Immature natural killer cell (primary cell): ENCODE measurements at regions not wholly inside any gene's neighbourhood (a gene's known extent, or its start where the extent isn't known, plus 50 kb on each side); places are given as distances from the start of the nearest gene placed in this dataset.

Source experiments
- DNase-seq, 3 donors: peaks; one replicate each; pipeline ENCODE4 v3.0.0; 2022; ENCODE audit warnings: mixed read lengths in 1 of 3
- H3K27ac Mint-ChIP-seq, 6 donors: one replicate each; pipeline ENCODE4 v1.8.0; 2020; ENCODE audit warnings: mixed read lengths in 6 of 6, mild to moderate bottlenecking in 5 of 6, inconsistent platforms in 4 of 6, moderate library complexity in 3 of 6
- H3K27me3 Mint-ChIP-seq, 3 donors: one replicate each; pipeline ENCODE4 v1.8.0; 2020 to 2021; ENCODE audit warnings: low read depth in 3 of 3, mild to moderate bottlenecking in 3 of 3, mixed read lengths in 3 of 3, moderate library complexity in 3 of 3, inconsistent platforms in 1 of 3
- H3K36me3 Mint-ChIP-seq, 3 donors: one replicate each; pipeline ENCODE4 v1.8.0; 2020; ENCODE audit warnings: mixed read lengths in 3 of 3, inconsistent platforms in 2 of 3, mild to moderate bottlenecking in 2 of 3
- H3K4me1 Mint-ChIP-seq, 2 donors: one replicate each; pipeline ENCODE4 v1.8.0; 2020; ENCODE audit warnings: inconsistent platforms in 2 of 2, mild to moderate bottlenecking in 2 of 2, mixed read lengths in 2 of 2, moderate library complexity in 1 of 2
- H3K4me3 Mint-ChIP-seq, 5 donors: one replicate each; pipeline ENCODE4 v1.8.0; 2020; ENCODE audit warnings: mild to moderate bottlenecking in 5 of 5, mixed read lengths in 5 of 5, inconsistent platforms in 3 of 5, moderate library complexity in 3 of 5
- H3K9me3 Mint-ChIP-seq, 6 donors: one replicate each; pipeline ENCODE4 v1.8.0; 2020; ENCODE audit warnings: mild to moderate bottlenecking in 6 of 6, mixed read lengths in 6 of 6, inconsistent platforms in 4 of 6, moderate library complexity in 3 of 6

DNA sequence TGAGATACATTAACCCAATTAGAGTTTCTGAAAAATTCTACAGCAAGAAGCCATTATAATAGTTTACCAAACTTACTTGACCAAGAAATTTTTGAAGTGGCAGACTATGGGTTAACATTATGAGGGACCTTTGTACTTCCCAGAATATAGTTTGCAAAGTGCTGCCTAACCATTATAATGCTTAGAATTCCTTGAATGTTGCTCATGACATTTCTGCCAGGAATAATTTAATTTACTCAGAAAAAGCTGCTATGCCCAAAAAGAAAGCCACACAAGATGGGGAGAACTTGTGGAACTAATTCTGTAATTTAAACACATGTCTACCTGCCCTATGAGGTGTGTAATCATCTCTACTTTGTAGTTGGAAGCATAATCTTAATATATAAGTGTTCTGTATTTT is 58.1 kb upstream of the MYCBP2 start:
- H3K27me3 Mint-ChIP-seq, result peaks cover 1 to 7% (median 4%) of the 10 kb centered on the region in 3 donors
- H3K9me3 Mint-ChIP-seq, result no peaks in the 10 kb centered on the region
- no peak overlapping the region for H3K4me3 Mint-ChIP-seq
- DNase-seq, result no peak
- H3K36me3 Mint-ChIP-seq, result no peaks in the 10 kb centered on the region
- no peak overlapping the region for H3K27ac Mint-ChIP-seq
- no peaks in the 10 kb centered on the region for H3K4me1 Mint-ChIP-seq

DNA sequence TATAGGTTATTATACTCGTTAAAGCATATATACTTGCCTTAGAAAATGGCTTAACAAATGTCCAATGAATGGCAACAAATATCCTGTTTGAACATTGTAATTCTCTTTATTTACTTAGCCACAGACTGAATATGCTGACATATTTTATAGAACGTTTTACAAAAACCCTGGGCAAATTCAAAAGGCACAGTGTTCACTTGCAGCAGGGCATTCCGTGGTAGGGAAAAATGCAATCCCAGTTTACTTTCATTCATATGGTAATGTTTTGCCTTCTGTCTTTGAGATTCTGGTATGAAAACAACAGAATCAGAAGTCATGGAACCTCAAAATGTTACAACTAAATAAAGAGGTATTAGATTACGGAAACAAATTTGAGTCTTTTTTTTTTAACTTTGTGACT is 56.2 kb upstream of the MYCBP2 start:
- H3K4me1 Mint-ChIP-seq, result no peaks in the 10 kb centered on the region
- H3K27me3 Mint-ChIP-seq, result peaks cover 3 to 4% (median 4%) of the 10 kb centered on the region in 3 donors
- no peak for DNase-seq
- H3K36me3 Mint-ChIP-seq, result no peaks in the 10 kb centered on the region
- H3K4me3 Mint-ChIP-seq, result no peak overlapping the region
- H3K27ac Mint-ChIP-seq, result no peak overlapping the region
- H3K9me3 Mint-ChIP-seq, result no peaks in the 10 kb centered on the region

DNA sequence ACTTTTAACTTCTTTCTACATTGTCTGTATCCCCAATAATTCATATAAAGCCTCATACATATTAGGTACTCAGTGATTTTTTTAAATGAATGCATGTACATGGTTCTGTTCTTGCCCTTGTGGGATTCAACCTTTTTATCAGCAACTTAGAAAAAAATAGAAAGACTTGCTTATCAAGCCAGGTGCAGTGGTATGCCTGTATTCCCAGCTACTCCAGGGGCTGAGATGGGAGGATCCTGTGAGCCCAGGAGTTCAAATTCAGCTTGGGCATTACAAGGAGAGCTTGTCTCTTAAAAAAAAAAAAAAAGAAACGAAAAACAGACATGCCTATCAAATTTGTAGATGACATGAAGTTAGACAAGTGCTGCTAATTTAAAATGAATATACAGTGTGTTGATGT is 54.2 kb upstream of the MYCBP2 start:
- Mint-ChIP-seq H3K4me1 (no peaks in the 10 kb centered on the region), H3K27ac (no peak overlapping the region), H3K9me3 (no peaks in the 10 kb centered on the region), H3K27me3 (peaks cover 3 to 4% (median 3%) of the 10 kb centered on the region in 3 donors), H3K36me3 (no peaks in the 10 kb centered on the region), H3K4me3 (no peak overlapping the region)
- no peak for DNase-seq

DNA sequence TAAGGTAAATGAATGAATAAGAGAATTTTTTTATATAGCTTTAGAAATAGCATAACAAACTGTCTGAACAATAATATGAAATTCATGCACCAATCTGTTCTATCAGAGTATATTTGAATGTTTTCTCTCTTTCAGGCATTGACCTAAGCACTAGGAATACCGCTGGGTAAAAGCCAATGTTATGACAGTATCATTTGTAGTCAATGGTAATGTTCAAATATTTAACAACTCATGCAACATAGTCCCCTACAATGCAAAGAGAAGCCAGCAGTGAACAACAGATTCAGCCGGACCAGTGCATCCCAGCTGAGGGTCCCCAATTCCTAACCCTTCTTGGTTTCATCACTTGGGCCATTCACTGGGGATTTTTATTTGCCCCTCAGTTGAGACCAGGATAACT is 52.6 kb upstream of the MYCBP2 start:
- Mint-ChIP-seq H3K27ac (no peak overlapping the region), H3K27me3 (peaks cover 0 to 3% (median 1%) of the 10 kb centered on the region in 3 donors), H3K36me3 (no peaks in the 10 kb centered on the region), H3K9me3 (no peaks in the 10 kb centered on the region), H3K4me1 (no peaks in the 10 kb centered on the region), H3K4me3 (no peak overlapping the region)
- no peak for DNase-seq

DNA sequence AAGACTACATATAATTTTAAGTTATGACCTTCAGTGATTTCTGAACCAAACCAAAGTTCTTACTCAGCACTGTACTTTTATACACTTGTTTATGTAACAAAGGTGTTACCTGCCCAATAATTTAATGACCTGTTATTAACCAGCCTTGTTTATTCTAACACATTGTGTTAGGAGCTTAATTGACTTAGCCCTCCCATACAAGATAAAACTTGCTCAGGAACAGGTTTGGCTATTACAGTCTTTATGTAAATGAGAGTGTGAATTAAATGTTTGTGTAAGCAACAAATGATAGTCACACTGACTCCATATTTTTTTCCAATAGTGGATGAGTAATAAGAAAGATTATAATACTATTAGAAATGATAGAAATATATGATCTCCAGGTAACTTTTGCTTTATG is 51.8 kb upstream of the MYCBP2 start:
- Mint-ChIP-seq H3K4me1 (no peaks in the 10 kb centered on the region), H3K27ac (no peak overlapping the region), H3K9me3 (no peaks in the 10 kb centered on the region), H3K27me3 (peaks cover 0 to 3% (median 1%) of the 10 kb centered on the region in 3 donors), H3K36me3 (no peaks in the 10 kb centered on the region), H3K4me3 (no peak overlapping the region)
- DNase-seq, result no peak

DNA sequence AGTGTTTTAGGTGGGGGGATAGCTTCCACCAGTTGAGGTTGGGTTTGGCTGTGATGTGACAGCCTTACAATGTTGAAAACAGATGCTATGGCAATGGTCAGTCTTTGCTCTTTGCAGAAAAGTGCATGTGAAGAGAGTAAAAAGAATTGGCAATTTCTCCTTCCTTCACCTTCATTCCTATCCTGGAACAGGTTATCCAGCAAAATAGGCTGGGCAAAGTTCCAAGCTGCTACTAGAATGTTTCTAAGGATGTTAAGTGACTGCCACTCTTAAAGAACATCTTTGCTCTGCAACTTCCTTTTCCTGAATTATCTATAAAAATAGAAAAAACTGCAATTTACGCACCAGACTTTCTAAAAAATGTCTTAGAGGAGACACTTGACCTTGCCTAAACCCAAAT is 50.1 kb upstream of the MYCBP2 start:
- no peak overlapping the region for H3K27ac Mint-ChIP-seq
- H3K4me3 Mint-ChIP-seq, result no peak overlapping the region
- H3K9me3 Mint-ChIP-seq, result no peaks in the 10 kb centered on the region
- H3K36me3 Mint-ChIP-seq, result no peaks in the 10 kb centered on the region
- H3K4me1 Mint-ChIP-seq, result no peaks in the 10 kb centered on the region
- peaks cover 0 to 1% (median 0%) of the 10 kb centered on the region in 3 donors for H3K27me3 Mint-ChIP-seq
- no peak for DNase-seq
